GM21526 (cell line): ENCODE measurements at regions not wholly inside any gene's neighbourhood (a gene's known extent, or its start where the extent isn't known, plus 50 kb on each side); places are given as distances from the start of the nearest gene placed in this dataset.

Source experiments
- ATAC-seq: cut with Tn5 transposase; IDR thresholded peaks from one replicate; pipeline ENCODE4 v1.9.1; 2021; ENCODE audit warnings: moderate library complexity; ENCODE audit not compliant: unreplicated experiment, low FRiP score

DNA sequence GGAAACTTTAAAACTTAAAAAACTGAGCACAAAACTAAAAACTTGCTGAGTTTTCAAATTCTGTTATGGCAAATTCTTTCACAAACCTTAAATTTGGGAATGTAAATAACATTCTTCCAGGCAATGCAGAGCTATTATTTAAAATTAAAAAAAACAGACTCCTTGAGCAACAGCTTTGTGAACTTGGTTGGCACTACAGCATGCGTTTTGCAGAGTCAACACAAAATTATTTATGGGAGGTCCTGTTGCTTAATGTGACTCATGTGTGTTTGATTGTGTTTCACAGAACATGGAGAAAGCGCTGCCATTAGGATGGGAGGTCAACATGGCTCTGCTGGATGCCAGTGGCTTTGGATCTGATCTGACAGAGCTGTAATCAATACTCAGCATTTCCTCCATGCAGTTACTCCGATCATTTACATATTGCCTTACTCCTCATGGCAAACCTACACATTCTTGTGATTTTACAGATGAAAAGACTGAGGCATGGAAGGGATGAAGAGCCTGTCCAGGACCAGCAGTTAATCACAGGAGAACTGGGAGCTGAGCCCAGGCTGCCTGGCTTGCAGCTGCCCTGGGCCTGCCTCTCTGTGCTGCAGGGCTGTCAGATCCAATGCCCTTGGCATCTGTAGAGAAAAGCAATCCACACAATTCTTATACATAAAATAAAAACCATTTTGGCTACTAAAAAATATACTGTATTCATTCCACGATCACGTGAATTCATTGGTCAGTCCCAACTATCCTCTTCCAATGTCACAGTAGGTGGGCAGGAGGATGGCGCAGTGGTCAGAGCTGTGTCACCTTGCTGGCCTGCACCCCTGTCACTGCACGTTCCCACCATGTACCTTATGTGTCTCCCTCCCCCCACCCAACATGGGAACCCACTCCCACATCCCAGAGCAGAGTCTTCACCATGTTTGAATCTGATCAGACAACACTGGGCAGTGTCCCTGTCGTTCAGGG lies 200.9 kb downstream of the CXCL12 start:
- ATAC-seq = no peak

DNA sequence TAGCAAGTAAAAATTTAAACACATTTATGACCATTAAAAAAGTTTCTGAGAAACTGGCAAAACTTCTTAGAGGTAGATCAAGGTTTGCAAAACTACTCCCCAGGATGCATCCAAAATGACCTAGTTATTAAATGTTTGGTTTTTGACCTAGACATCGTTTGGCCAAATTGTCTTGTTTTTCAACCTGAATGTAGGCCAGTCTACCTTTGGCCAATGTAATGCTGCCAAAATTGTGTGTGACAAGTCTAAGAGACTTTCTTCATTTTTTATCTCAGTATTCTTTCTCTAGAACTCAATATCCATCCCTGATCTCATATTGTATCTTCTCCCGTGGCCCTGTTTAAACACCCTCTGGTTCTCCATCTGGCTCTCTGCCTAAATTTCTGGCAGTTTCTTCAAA lies 202.0 kb downstream of the CXCL12 start:
- no peak for ATAC-seq

DNA sequence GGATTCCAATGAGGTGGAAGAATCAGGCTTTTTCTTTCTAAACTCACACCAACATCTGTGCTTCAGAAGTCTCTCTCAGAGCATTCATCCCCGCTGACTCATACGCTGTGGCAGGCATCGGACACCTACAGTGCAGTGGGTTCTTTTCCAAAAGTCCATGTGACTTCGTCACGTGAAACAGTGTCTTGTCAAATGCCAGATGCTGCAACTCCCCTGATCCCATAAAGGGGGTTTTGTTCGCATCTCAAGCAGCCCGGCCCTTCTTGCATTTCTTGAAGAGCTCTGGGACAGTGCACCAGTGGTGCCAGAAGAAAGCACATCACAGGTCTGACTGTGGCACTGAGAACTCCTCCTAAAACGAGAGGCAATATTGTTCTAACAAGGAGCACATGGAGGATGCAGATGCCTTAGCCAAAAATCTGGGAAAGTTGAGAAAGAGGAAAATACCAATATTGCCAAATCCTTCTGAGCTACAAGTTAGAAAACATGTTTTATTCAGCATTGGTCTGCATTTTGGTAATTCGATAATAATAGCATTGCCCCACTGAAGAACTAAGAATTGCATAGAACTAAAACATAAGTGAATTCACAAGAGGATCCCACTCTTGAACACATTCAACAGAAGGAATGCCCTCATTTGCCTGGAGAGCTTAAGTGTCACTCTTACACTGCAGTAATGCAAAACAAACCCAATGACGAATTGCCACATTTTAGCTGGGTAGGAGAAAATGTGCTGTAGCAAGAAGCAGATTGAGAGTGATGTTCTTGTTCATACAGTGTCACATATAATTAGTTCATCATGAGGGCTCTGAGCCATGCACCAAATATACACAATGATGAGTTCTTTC lies 204.4 kb downstream of the CXCL12 start:
- no peak for ATAC-seq

DNA sequence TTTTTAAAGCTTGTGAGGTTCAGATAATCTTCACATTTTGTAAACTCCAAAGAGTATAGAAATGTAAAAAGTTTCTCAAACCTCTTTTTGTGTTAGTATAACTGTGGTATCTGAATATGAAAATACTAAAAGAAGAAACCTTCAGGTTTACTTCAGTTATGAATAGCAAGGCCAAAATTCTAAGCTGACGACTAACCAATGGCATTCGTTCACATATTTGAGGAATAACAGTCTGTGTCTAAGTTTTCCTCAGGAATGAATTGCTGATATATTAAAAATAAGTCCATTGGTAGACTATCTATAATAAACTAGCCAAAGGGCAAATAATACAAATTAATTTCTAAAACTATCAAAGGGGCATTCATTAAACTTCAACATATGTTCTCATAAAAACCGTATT lies 206.0 kb downstream of the CXCL12 start:
- ATAC-seq = no peak

DNA sequence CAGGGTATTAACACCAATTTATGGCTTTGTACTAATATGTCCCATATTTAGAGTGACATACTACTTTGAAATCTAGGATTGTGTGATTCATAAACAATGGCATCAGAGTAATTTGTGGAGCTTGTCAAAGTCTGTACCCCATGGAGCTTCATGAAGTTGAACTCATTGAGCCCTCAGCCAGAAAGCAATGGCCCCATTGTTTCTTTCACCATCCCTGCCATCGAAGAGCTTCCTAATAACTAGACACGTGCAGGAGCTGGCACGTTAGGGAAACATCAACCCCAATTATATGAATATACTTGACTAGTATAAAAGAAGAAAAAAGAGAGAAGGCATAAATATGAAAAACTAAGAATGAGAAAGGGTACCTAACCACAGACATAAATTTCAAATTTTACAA lies 206.6 kb downstream of the CXCL12 start:
- no peak for ATAC-seq

DNA sequence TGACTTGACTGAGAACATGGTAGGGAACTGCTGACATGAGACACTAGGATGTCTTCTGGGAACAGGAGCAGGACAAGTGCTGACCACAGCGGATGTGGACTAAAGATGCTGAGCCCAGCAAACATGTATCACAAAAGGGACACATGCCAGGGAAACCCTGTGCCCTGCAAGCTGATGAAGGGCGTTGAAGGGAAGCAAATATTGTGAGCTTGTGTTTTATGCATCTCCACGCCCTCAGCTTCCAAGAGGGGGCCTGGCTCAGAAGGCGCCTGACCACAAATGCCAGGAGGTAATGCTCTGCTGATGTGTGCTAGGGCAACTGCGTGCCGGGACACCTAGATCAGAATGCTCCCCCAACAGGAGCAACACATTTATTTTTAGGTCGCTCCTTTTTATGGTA lies 207.3 kb downstream of the CXCL12 start:
- no peak for ATAC-seq

DNA sequence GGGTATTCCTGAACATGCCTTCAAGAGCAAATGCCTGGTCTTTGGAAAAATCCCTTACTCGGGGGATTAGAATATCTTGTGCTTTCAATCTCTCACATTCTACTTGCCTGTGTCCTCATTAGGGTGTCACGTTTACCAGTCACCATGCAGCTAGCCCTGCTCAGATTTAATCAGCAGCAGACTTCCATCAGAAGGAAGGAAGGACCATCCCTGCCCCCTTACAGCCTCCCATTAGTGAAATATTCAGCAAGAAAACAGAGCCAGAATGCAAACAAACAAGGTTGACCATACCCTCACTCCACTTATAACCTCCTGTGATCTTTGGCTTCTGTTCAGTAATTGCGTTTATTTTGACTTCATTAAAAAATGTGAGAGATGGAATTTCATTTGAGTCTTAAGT lies 208.6 kb downstream of the CXCL12 start:
- ATAC-seq = no peak

DNA sequence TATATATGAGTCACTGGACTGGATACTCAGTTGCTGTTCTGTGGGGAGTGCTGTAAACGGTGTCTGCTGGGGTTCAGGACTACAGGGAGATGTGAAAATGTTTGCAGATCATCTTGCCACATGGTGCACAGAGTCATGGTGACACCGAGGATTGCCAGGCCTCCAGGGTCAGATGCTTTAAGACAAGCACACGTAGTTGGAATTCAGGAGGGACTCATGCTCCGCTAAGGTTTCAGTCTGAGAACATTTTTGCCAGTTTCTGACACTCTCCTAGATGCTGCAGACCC lies 211.3 kb downstream of the CXCL12 start:
- ATAC-seq = no peak

DNA sequence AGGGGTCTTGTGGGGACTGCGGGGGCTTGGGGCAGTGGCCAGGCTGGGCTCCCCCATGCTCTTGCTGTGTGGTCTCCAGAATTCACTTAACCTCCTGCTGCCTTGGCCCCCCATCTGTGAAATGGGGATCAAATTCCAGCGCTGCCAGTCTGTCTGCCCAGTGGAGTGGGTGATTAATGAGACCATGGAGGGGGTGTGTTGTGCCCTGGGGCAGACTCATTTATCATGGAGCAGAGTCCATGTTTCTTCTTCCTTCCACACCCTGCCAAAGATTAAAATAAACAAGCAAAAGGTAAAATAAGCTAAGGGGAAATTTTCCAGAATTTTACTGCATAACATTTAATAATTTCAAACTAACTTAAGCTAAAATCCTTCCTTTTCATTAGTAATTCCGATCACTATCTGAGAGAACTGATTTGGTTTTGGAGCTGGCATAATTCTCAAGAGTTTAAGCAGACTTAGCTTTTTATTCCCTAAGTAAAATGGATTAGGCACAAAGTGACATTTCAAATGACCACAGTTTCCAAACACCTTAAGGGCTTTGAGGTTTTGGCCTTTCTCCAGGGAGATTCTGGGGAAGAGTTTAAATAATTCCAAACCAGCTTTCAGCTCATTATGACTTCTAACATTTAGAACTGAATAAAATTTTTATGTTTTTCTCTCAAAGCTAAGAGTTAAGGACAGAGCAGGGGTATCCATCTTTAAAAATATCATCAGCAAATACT lies 211.9 kb downstream of the CXCL12 start:
- ATAC-seq = no peak

DNA sequence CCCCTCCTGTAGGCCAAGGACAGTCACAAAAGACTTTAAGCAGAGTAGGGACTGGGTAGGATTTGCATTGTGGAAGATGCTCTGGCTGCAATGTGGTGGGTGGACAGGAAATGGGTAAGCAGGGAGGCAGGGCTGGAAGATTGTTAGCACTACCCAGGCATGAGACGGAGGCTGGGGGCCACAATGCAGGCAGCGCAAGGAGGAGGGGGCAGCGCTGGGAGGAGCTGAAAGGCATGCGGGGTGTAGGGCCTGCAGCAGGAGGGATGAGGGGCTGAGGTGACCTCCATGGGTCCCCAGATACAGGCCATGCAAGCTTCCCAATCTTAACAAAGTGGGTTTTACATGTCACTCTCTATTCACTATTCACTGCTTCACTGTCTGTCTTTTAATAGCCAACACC lies 213.1 kb downstream of the CXCL12 start:
- ATAC-seq = no peak

DNA sequence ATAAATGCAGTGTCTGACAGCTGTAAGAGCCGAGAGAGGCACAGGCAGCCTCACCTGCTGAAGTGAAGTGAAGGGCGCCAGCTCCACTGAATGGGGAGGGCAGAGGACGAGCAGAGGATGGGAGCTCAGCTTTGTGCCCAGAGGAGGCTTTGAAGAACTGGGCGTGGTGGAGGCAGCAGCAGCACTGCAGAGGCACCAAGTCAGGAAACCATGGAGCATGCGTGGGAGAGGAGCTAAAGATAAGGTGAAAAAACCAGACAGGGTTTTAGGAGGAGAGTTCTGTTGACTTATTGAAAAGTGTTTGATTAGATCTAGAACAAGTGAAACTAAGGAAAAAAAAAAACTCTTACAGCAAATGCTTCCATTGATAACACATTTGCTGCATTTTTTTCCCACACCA lies 216.4 kb downstream of the CXCL12 start:
- ATAC-seq = no peak

DNA sequence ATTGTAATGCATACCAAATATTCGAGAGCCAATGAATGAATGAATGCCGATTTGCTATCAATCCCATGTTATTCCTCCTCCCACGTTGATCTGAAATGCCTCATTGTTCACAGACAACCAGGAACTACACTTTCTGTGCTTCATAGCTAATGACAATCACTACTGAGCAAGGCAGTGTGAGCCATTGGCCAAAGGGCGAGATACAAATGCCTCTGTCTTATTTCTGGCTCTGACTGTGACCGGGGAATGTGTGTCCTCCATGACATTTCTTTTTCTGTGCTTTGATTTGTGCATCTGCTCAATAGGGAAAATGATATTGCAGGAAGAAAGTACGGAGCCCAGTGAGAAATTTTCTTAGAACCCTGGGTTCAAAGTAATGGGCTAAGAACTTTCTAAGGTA lies 217.1 kb downstream of the CXCL12 start:
- ATAC-seq = no peak

DNA sequence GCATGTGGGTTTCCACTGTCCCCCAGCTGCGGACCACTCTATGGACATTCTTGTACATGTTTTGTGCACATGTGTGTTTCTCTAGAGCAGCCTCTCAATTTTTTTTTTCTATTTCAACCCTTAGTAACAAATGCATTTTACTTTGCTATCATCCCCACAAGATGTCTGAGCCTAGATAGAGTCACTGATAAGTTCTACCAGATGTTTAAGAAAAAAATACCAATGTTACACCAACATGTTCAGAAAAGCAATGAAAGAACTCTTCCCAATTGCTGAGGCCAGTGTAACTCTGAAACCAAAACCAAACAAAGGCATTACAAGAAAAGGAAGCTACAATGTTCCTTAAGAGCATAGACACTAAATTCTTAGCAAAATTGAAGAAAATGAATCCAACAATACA lies 218.5 kb downstream of the CXCL12 start:
- no peak for ATAC-seq

DNA sequence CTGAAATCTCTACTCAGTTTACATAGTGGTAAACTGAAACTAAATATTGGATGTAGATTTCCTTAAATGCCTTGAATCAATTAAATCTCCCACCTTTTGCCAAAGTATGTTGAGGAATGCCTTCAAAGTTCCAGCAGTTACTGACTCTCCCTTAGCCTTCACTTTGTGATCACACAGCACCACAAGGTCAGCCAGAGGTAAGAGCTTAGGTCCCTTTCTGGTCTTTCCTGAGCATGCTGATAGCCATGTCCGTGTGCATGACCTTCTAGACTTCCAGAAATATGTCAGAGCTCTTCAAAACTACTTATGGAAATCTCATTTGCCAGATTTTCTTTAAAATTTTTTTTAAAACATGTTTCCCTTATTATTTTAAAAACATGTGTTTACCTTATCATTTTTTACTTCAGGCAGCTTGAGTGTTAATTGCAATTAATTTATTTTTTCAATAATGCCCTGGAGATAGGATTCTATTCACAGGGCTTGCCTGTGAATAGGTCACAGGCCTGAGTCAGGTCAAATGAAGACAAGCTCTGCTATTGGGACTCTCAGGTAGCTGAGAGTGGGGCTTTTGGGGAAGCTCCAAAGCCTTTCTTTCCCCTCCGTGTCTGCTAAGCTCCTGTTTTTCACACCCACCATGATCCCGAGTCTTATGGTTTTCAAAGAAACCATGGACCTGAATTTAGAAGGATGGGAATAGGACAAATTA lies 220.5 kb downstream of the CXCL12 start:
- no peak for ATAC-seq

DNA sequence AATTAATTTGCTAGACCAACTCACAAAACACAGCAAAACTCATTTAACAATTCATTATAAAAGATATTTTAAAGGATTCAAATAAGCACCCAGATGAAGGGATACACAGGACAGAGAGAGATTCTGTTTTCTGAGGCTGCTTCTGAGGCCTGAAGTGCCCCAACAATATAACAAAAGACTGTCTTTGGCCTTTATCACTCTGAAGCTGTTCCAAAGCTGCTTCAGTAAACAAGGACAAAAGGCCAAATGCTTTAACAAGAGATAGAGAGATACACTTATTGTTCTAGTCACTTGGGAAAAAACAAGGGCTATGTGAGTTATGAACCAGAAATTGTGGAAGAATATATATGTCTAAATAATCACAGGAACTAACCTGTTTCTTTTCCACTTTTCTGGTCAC lies 223.7 kb downstream of the CXCL12 start:
- ATAC-seq = no peak

DNA sequence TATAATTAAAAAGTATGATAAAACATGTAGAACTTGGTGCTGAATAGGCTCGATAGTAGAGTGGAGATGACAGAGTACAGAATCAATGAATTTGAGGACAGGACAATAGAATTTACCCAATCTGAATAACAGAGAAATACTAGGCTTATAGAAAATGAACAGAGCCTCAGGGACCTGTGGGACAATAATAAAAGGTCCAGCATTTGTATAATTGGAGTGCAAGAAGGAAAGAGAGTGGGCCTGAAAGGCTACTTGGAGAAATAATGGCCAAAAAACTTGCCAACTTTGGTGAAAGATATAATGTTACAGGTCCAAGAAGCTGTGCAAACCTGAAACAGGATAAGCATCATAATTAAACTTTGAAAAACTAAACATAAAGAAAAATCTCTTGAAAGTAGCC lies 227.3 kb downstream of the CXCL12 start:
- no peak for ATAC-seq

DNA sequence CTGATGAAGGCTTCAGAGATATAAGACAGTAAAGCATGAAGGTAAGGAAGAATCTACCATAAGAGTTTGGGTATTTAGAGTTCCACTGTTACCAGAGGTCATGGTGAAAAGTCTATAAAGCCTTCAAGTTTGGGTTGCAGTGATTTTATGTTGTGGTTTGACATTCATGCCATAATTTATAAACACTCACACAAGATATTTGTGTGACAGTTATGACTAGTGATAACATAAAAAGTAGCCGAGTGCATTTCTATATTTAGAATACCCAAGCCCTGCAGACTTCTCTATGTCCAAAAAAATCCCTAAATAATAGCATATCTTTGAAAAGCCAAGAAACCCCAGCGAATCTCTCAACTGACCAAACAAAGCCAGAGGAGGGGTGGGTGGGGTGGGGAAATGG lies 229.9 kb downstream of the CXCL12 start:
- no peak for ATAC-seq

DNA sequence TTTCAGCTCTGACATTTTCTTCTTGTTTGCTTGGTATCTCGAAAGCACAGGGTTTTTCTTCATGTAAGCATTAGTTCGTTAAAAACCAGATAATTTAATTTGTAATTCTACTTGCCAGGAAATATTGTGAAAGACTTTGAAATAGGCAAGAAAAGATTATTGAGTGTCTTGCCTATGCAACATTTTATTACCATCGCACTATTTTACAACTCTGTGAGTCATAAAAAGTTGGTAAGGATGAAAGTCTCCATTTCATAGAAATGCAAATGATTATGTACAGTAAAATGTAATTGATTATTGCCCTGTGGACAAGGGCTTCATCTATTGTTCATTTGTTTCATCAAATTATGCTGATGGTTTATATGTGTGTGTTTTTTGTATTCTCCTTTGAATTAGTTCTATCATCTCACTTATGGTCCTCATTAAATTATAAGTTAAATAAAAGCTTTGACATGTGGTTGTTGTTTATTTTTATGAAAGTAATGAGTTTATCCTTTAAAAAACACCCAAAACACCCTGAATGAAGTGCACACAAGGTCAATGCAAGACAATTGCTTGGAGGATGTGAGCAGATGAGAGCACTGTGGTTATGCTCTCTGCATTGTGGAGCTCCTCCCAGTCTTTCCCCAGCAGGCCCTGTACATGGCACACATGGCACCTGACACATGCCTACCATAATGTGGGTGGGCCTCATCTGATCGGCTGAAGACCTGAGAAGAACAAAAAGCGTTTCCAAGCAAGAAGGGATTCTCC lies 230.8 kb downstream of the CXCL12 start:
- no peak for ATAC-seq

DNA sequence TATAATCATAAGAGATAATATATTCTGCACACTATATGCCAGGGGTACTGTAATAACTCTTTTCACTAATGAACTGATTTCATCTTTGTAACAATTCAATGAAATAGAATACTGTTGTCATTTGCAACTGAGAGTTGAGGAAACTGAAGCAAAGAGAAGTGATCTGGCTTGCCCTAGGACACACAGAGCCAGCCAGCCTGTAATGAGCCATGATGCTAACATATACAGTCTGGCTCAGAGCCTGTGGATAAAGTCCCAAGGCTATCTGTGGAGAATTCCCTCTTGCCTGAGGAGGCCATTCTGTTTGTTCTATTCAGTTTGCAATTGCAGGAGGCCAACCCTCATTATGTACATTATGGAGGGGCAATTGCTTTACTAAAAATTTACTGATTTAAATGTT lies 241.3 kb downstream of the CXCL12 start:
- ATAC-seq = no peak
